H1 (cell line): ENCODE measurements at regions not wholly inside any gene's neighbourhood (a gene's known extent, or its start where the extent isn't known, plus 50 kb on each side); places are given as distances from the start of the nearest gene placed in this dataset.

ENCODE experiments used
- CTBP2 ChIP-seq: IDR thresholded peaks from 2 replicates; pipeline ENCODE4 v1.7.0; 2011; ENCODE audit warnings: borderline replicate concordance, mild to moderate bottlenecking, moderate library complexity, mixed read lengths, low read length; ENCODE audit not compliant: insufficient read depth, insufficient read length
- EGR1 ChIP-seq: IDR thresholded peaks from 2 replicates; pipeline ENCODE4 v1.6.1; 2011; ENCODE audit warnings: low read depth, low read length, borderline replicate concordance
- SIN3A ChIP-seq, 2 experiments: IDR thresholded peaks in 1 of 2; conservative IDR thresholded peaks in 1 of 2; 2 replicates each; pipeline ENCODE4 v1.6.1; 2011 to 2012; ENCODE audit warnings: low read length in 2 of 2, improper control_type of control experiment in 1 of 2, low read depth in 1 of 2, mild to moderate bottlenecking in 1 of 2
- TAF7 ChIP-seq: optimal IDR thresholded peaks from 2 replicates; pipeline ENCODE3; 2011; ENCODE audit warnings: low read depth, mild to moderate bottlenecking, inconsistent platforms, low read length, moderate library complexity, borderline replicate concordance

- TF ChIP-seq SIN3A (conservative IDR thresholded peaks at IDR 0.05 in 1 of 2, IDR thresholded peaks at IDR 0.05 in 1 of 2; ENCODE audit: low read depth in 1 of 2, low read length in 2 of 2) (no peak), EGR1 (no peak), TAF7 (no peak), CTBP2 (no peak)
Observed at GRCh38 chr15:35871812-35872211, 325.8 kb upstream of the DPH6 start (continued).
